Endothelial cell of umbilical vein (primary cell): ENCODE measurements at regions not wholly inside any gene's neighbourhood (a gene's known extent, or its start where the extent isn't known, plus 50 kb on each side); places are given as distances from the start of the nearest gene placed in this dataset.

Source experiments
- BruUV-seq: library from RNA; stranded (reverse); fragments of 400-500 nt; replicated peaks from 2 replicates; lab custom pipeline; 2021; lab: Mats Ljungman, UMichigan
- CTCF ChIA-PET: fragments of 300-600, 350-600 bp; sonication (Branson Sonifier 250); formaldehyde crosslinking; loops from one replicate; lab custom pipeline; 2021; ENCODE audit warnings: antibody characterized with exemption, inconsistent platforms; lab: Charles Lee
- POLR2A ChIA-PET: fragments of 300-600, 350-600 bp; sonication (Branson Sonifier 250); formaldehyde crosslinking; loops from one replicate; lab custom pipeline; 2021; ENCODE audit warnings: antibody characterized with exemption, inconsistent platforms; lab: Charles Lee
- DNase-seq: peaks from one replicate; pipeline ENCODE4 v3.0.0-alpha.2; 2011; ENCODE audit warnings: low read depth, low spot score
- FAIRE-seq: peaks from 2 replicates; lab custom pipeline; 2011; peaks lifted over from hg19 to GRCh38; lab: Jason Lieb, UNC
- H2AFZ ChIP-seq: 2 replicates; pipeline ENCODE4 v1.6.0; 2012; ENCODE audit warnings: low read depth, low read length, control low read depth, inconsistent platforms
- H3K27ac ChIP-seq: 2 replicates; pipeline ENCODE4 v1.5.1; 2011; ENCODE audit warnings: low read depth, mild to moderate bottlenecking, control low read depth, low read length, moderate library complexity; ENCODE audit not compliant: insufficient read depth
- H3K27me3 ChIP-seq, 2 experiments: 2 replicates each; pipeline versions ENCODE4 v1.6.0 to v1.6.1; 2011; ENCODE audit warnings: low read length in 2 of 2, mixed read lengths in 1 of 2; ENCODE audit not compliant: control insufficient read depth in 2 of 2, insufficient read depth in 2 of 2
- H3K36me3 ChIP-seq, 2 experiments: 2 replicates in 1 of 2; 3 replicates in 1 of 2; pipeline ENCODE4 v1.5.1; 2011; ENCODE audit warnings: low read length in 2 of 2, mild to moderate bottlenecking in 1 of 2, moderate library complexity in 1 of 2; ENCODE audit not compliant: control insufficient read depth in 2 of 2, insufficient read depth in 2 of 2; ENCODE audit errors: extremely low read depth in 1 of 2
- H3K4me1 ChIP-seq: 3 replicates; pipeline ENCODE4 v1.5.1; 2011; ENCODE audit warnings: mild to moderate bottlenecking, low read length; ENCODE audit not compliant: control insufficient read depth, insufficient read depth; ENCODE audit errors: extremely low read depth
- H3K4me2 ChIP-seq: 2 replicates; pipeline ENCODE4 v1.6.1; 2011; ENCODE audit warnings: low read length, control low read depth, mixed read lengths; ENCODE audit not compliant: insufficient read depth
- H3K4me3 ChIP-seq, 3 experiments: fragments of 200-600 bp in 1 of 3; sonication (generic), shearing (Covaris generic) in 1 of 3; replicated peaks in 1 of 3; 2 replicates each; pipeline ENCODE4 v1.5.1; 2011 to 2016; ENCODE audit warnings: control low read depth in 3 of 3, low read length in 3 of 3, mild to moderate bottlenecking in 2 of 3, inconsistent platforms in 1 of 3, low read depth in 1 of 3, moderate library complexity in 1 of 3; ENCODE audit not compliant: insufficient read depth in 1 of 3
- H3K79me2 ChIP-seq: 2 replicates; pipeline ENCODE4 v1.6.0; 2012; ENCODE audit warnings: low read length, inconsistent platforms; ENCODE audit not compliant: control insufficient read depth, insufficient read depth
- H3K9ac ChIP-seq: replicated peaks from 2 replicates; pipeline ENCODE3; 2011; ENCODE audit warnings: low read length, control low read depth; ENCODE audit not compliant: insufficient read depth; ENCODE audit errors: extremely low read depth
- H3K9me1 ChIP-seq: replicated peaks from 3 replicates; pipeline ENCODE4 v1.6.0; 2011; ENCODE audit warnings: mild to moderate bottlenecking, low read length; ENCODE audit not compliant: control insufficient read depth, insufficient read depth; ENCODE audit errors: extremely low read depth
- H3K9me3 ChIP-seq: replicated peaks from 2 replicates; pipeline ENCODE4 v1.5.1; 2012; ENCODE audit warnings: low read length, inconsistent platforms; ENCODE audit not compliant: control insufficient read depth, insufficient read depth
- H4K20me1 ChIP-seq: replicated peaks from 2 replicates; pipeline ENCODE3; 2011; ENCODE audit warnings: mild to moderate bottlenecking, low read length; ENCODE audit not compliant: control insufficient read depth, insufficient read depth; ENCODE audit errors: extremely low read depth
- EZH2 ChIP-seq: IDR thresholded peaks from 2 replicates; pipeline ENCODE4 v1.6.1; 2012; ENCODE audit warnings: borderline replicate concordance, low read depth, mild to moderate bottlenecking, moderate library complexity, low read length, inconsistent platforms; ENCODE audit not compliant: severe bottlenecking
- FOS ChIP-seq: IDR thresholded peaks from 2 replicates; pipeline ENCODE4 v1.6.1; 2011; ENCODE audit warnings: mild to moderate bottlenecking, low read length, moderate library complexity, borderline replicate concordance; ENCODE audit not compliant: insufficient read depth
- GATA2 ChIP-seq: IDR thresholded peaks from 2 replicates; pipeline ENCODE4 v1.7.0; 2011; ENCODE audit warnings: low read depth, mild to moderate bottlenecking, moderate library complexity, mixed read lengths, low read length; ENCODE audit not compliant: insufficient read length, insufficient read depth
- JUN ChIP-seq: IDR thresholded peaks from 2 replicates; pipeline ENCODE4 v1.6.1; 2011; ENCODE audit warnings: borderline replicate concordance, low read depth; ENCODE audit not compliant: insufficient read length, insufficient read depth
- MYC ChIP-seq: IDR thresholded peaks from one replicate; pipeline ENCODE4 v1.6.1; 2011; ENCODE audit warnings: mild to moderate bottlenecking, low read depth, low read length
- POLR2A ChIP-seq: IDR thresholded peaks from 2 replicates; pipeline ENCODE4 v1.6.1; 2012; ENCODE audit warnings: low read depth, mild to moderate bottlenecking, control low read depth, low read length
- POLR2AphosphoS5 ChIP-seq: IDR thresholded peaks from 2 replicates; pipeline ENCODE4 v1.6.1; 2012; ENCODE audit warnings: low read depth, mild to moderate bottlenecking, control low read depth, low read length, moderate library complexity; ENCODE audit not compliant: insufficient read depth
- dilution Hi-C: fragments of 300-500 bp; cut with MboI; formaldehyde crosslinking; loops from one replicate; pipeline ENCODE4 v1.15.0; 2019; ENCODE audit warnings: low sequenced_read_pairs; ENCODE audit not compliant: extremely low pct_ligation_motif_present
- intact Hi-C: fragments of 100-400 bp; cut with micrococcal nuclease; formaldehyde crosslinking; loops from one replicate; pipeline ENCODE4 v1.10.0; 2022
- TF ChIP-seq, protein P1 (sequence below): IDR thresholded peaks from 2 replicates; pipeline ENCODE4 v1.6.1; 2011; ENCODE audit not compliant: insufficient read depth, insufficient read length
- TF ChIP-seq, protein P2 (sequence below), 2 donors: IDR thresholded peaks; 1 replicate in 1 of 2; 2 replicates in 1 of 2; pipeline ENCODE4 v1.5.1; 2011; ENCODE audit warnings: low read length in 2 of 2, mild to moderate bottlenecking in 2 of 2, moderate library complexity in 2 of 2, control low read depth in 1 of 2, inconsistent platforms in 1 of 2, low read depth in 1 of 2; ENCODE audit not compliant: insufficient read depth in 1 of 2; ENCODE audit errors: extremely low read depth in 1 of 2

DNA sequence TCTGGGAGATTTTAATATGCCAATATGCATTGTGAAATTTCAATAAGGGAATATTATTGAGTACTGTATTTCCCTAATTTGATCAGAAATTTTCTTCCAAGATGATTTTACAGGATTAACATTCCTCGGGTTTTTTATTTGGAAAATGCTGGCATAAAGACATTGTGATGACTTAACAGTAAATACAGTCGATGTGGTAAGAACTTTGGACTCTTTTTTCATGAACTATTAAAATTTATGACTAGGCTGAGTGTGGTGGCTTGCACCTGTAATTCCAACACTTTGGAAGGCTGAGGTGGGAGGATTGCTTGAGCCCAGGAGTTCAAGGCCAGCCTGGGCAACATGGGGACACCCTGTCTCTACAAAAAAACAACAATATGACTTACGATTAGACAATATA is 197.1 kb upstream of the RASSF8 start:
- TF ChIP-seq MYC (no peak), EZH2 (no peak), POLR2AphosphoS5 (no peak), FOS (no peak), POLR2A (no peak), JUN (no peak), GATA2 (no peak)
- TF ChIP-seq, protein P1, sequence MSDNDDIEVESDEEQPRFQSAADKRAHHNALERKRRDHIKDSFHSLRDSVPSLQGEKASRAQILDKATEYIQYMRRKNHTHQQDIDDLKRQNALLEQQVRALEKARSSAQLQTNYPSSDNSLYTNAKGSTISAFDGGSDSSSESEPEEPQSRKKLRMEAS: no peak
- TF ChIP-seq, protein P2, sequence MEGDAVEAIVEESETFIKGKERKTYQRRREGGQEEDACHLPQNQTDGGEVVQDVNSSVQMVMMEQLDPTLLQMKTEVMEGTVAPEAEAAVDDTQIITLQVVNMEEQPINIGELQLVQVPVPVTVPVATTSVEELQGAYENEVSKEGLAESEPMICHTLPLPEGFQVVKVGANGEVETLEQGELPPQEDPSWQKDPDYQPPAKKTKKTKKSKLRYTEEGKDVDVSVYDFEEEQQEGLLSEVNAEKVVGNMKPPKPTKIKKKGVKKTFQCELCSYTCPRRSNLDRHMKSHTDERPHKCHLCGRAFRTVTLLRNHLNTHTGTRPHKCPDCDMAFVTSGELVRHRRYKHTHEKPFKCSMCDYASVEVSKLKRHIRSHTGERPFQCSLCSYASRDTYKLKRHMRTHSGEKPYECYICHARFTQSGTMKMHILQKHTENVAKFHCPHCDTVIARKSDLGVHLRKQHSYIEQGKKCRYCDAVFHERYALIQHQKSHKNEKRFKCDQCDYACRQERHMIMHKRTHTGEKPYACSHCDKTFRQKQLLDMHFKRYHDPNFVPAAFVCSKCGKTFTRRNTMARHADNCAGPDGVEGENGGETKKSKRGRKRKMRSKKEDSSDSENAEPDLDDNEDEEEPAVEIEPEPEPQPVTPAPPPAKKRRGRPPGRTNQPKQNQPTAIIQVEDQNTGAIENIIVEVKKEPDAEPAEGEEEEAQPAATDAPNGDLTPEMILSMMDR (IDR thresholded peaks at IDR 0.05; ENCODE audit: extremely low read depth in 1 of 2, insufficient read depth in 1 of 2, low read depth in 1 of 2, low read length in 2 of 2): no peak
- Histone ChIP-seq H3K4me2 (no peak overlapping the region), H4K20me1 (no peaks in the 10 kb centered on the region), H2AFZ (no peak overlapping the region), H3K9me3 (no peaks in the 10 kb centered on the region), H3K4me1 (no peaks in the 10 kb centered on the region), H3K9me1 (no peaks in the 10 kb centered on the region), H3K36me3 (no peaks in the 10 kb centered on the region), H3K4me3 (no peak overlapping the region), H3K27ac (no peak overlapping the region), H3K27me3 (no peaks in the 10 kb centered on the region), H3K9ac (no peak overlapping the region), H3K79me2 (no peaks in the 10 kb centered on the region)
- POLR2A ChIA-PET: no interaction called here
- no peak for FAIRE-seq
- no TSS peak for BruUV-seq
- CTCF ChIA-PET: no interaction called here
- intact Hi-C loops: no loop called here
- dilution Hi-C loops: no loop called here
- DNase-seq: no peak
